Neural progenitor cell (in vitro differentiated cells): ENCODE measurements at regions not wholly inside any gene's neighbourhood (a gene's known extent, or its start where the extent isn't known, plus 50 kb on each side); places are given as distances from the start of the nearest gene placed in this dataset.

Source experiments
- DNase-seq: peaks from one replicate; pipeline ENCODE4 v3.0.0-alpha.2; 2016; ENCODE audit warnings: low spot score
- H2AFZ ChIP-seq: fragments of 200-600 bp; sonication (generic); replicated peaks from 2 replicates; pipeline ENCODE4 v1.6.1; 2016; ENCODE audit warnings: antibody characterized with exemption
- H3F3A ChIP-seq: fragments of 200-600 bp; sonication (generic); 2 replicates; pipeline ENCODE4 v1.6.1; 2016; ENCODE audit warnings: antibody characterized with exemption, low read depth
- H3K27ac ChIP-seq: fragments of 200-600 bp; sonication (generic); 2 replicates; pipeline ENCODE4 v1.5.1; 2016; ENCODE audit warnings: mild to moderate bottlenecking
- H3K27me3 ChIP-seq: fragments of 200-600 bp; sonication (generic); 2 replicates; pipeline ENCODE4 v1.6.1; 2016; ENCODE audit warnings: mild to moderate bottlenecking, moderate library complexity
- H3K36me3 ChIP-seq: fragments of 200-600 bp; sonication (generic); 2 replicates; pipeline ENCODE4 v1.5.1; 2016
- H3K4me1 ChIP-seq: fragments of 200-600 bp; sonication (generic); 2 replicates; pipeline ENCODE4 v1.6.1; 2016; ENCODE audit warnings: mixed run types
- H3K4me2 ChIP-seq: fragments of 200-600 bp; sonication (generic); 2 replicates; pipeline ENCODE4 v1.6.1; 2016
- H3K4me3 ChIP-seq: fragments of 200-600 bp; sonication (generic); 2 replicates; pipeline ENCODE4 v1.5.1; 2016
- H3K79me2 ChIP-seq: fragments of 200-600 bp; sonication (generic); 2 replicates; pipeline ENCODE4 v1.6.1; 2016; ENCODE audit warnings: low read depth
- H3K9ac ChIP-seq: fragments of 200-600 bp; sonication (generic); 2 replicates; pipeline ENCODE4 v1.6.1; 2016
- H3K9me3 ChIP-seq: fragments of 200-600 bp; sonication (generic); 2 replicates; pipeline ENCODE4 v1.5.1; 2016; ENCODE audit warnings: low read depth
- H4K20me1 ChIP-seq: fragments of 200-600 bp; sonication (generic); 2 replicates; pipeline ENCODE4 v1.6.1; 2016; ENCODE audit warnings: low read depth
- H3K27ac Mint-ChIP-seq: 3 replicates; pipeline ENCODE4 v1.8.0; 2021; ENCODE audit warnings: mixed read lengths
- H3K27me3 Mint-ChIP-seq: 2 replicates; pipeline ENCODE4 v1.8.0; 2022; ENCODE audit warnings: low read depth, mild to moderate bottlenecking, inconsistent platforms, moderate library complexity, mixed read lengths; ENCODE audit not compliant: insufficient read depth
- H3K36me3 Mint-ChIP-seq: 3 replicates; pipeline ENCODE4 v1.8.0; 2021; ENCODE audit warnings: mixed read lengths
- H3K4me1 Mint-ChIP-seq: 3 replicates; pipeline ENCODE4 v1.8.0; 2021; ENCODE audit warnings: mixed read lengths
- H3K4me3 Mint-ChIP-seq: 3 replicates; pipeline ENCODE4 v1.8.0; 2021; ENCODE audit warnings: mild to moderate bottlenecking, moderate library complexity, mixed read lengths
- H3K9me3 Mint-ChIP-seq: 3 replicates; pipeline ENCODE4 v1.8.0; 2020; ENCODE audit warnings: mixed read lengths
- CTCF ChIP-seq: fragments of 200-600 bp; sonication (generic); IDR thresholded peaks from 2 replicates; pipeline ENCODE4 v1.5.1; 2017; ENCODE audit warnings: antibody characterized with exemption, mild to moderate bottlenecking
- EZH2 ChIP-seq: fragments of 200-600 bp; sonication (generic); IDR thresholded peaks from 2 replicates; pipeline ENCODE4 v1.6.1; 2017; ENCODE audit warnings: antibody characterized with exemption, mild to moderate bottlenecking, moderate library complexity
- EZH2phosphoT487 ChIP-seq: fragments of 200-600 bp; sonication (generic); IDR thresholded peaks from 2 replicates; pipeline ENCODE4 v1.6.1; 2017; ENCODE audit warnings: antibody characterized with exemption

DNA sequence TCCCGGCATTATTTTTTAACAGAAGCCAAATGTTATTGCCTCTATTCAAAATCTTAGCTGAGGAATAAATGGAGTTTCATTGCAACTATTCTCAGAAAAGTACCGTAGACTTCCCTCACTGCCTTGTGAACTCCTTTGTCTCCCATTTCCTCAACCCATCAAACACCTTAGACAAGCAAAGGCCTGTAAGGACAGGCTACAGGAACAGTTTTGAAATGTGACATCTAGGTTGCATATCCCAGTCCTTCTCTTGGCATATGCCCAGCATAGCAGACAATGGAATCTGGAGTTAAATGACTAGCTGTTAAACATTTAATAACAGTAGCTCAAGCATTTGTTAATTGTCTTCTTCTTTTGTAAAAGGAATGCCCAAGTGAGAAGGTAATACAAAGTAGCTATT, 1371.7 kb downstream of the STIM2 start:
- no peak for DNase-seq
- no peaks in the 10 kb centered on the region for H4K20me1 ChIP-seq
- no peaks in the 10 kb centered on the region for H3K27me3 ChIP-seq
- Mint-ChIP-seq H3K4me3 (no peak overlapping the region), H3K9me3 (peaks cover 3% of the 10 kb centered on the region), H3K4me1 (peaks cover 16% of the 10 kb centered on the region), H3K27ac (peak overlapping the region; percentile 53), H3K27me3 (no peaks in the 10 kb centered on the region), H3K36me3 (no peaks in the 10 kb centered on the region)
- no peaks in the 10 kb centered on the region for H3F3A ChIP-seq
- no peaks in the 10 kb centered on the region for H3K9me3 ChIP-seq
- no peak overlapping the region for H3K27ac ChIP-seq
- H3K36me3 ChIP-seq: no peaks in the 10 kb centered on the region
- H3K4me1 ChIP-seq: peaks cover 10% of the 10 kb centered on the region
- no peak overlapping the region for H3K4me2 ChIP-seq
- H3K9ac ChIP-seq: no peak overlapping the region
- H2AFZ ChIP-seq: no peak overlapping the region
- TF ChIP-seq EZH2phosphoT487 (no peak), CTCF (no peak), EZH2 (no peak)
- no peaks in the 10 kb centered on the region for H3K79me2 ChIP-seq
- no peak overlapping the region for H3K4me3 ChIP-seq

DNA sequence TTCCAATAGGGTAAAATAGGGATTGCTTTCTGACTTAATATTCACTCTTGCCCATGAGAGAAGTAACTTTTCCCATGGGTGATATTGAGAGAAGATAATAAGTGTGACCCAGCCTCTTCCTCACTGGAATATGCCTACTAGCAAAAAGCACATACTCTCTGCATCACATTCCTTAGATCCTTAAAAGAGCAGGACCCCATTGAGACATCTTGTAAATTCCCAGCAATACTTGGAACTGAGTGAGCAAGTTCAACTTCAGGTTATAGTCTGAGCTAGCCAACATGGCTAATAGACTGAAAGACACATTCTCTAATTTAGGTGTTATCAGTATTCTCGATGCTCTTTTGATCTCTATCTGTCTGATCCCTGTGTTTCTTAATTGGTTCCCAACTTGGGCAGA, 1372.3 kb downstream of the STIM2 start:
- peaks cover 3% of the 10 kb centered on the region for H3K9me3 Mint-ChIP-seq
- H3K27ac ChIP-seq: no peak overlapping the region
- H3K27me3 ChIP-seq: no peaks in the 10 kb centered on the region
- H3K79me2 ChIP-seq: no peaks in the 10 kb centered on the region
- no peaks in the 10 kb centered on the region for H3K36me3 ChIP-seq
- H3K4me3 Mint-ChIP-seq: no peak overlapping the region
- no peak overlapping the region for H3K27ac Mint-ChIP-seq
- no peaks in the 10 kb centered on the region for H3K36me3 Mint-ChIP-seq
- H3K4me1 ChIP-seq: peaks cover 10% of the 10 kb centered on the region
- DNase-seq: no peak
- H2AFZ ChIP-seq: no peak overlapping the region
- H3K9me3 ChIP-seq: no peaks in the 10 kb centered on the region
- no peaks in the 10 kb centered on the region for H3K27me3 Mint-ChIP-seq
- H3K9ac ChIP-seq: no peak overlapping the region
- H3K4me3 ChIP-seq: no peak overlapping the region
- no peaks in the 10 kb centered on the region for H4K20me1 ChIP-seq
- no peak for TF ChIP-seq EZH2
- no peak for TF ChIP-seq EZH2phosphoT487
- TF ChIP-seq CTCF: no peak
- H3K4me1 Mint-ChIP-seq: peaks cover 20% of the 10 kb centered on the region
- H3F3A ChIP-seq: no peaks in the 10 kb centered on the region
- no peak overlapping the region for H3K4me2 ChIP-seq

DNA sequence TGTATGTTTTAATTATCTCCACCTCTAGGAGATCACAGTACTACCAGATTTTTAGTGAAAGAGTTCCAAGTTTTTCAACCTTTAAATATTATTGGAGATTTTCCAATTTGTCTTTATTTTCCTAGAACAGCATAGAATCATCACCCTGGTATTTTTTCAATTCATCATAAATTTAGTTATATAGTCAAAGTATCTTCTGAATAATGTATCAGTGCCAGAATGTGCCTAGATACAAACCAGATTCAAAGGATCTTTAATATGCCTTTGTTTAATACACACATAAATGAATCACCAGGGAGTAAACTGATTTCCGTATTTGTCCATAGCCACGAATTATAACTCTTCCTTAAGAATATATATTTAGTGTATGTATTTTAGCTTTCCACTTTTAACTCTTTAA, 1373.1 kb downstream of the STIM2 start:
- Histone ChIP-seq H3K36me3 (no peaks in the 10 kb centered on the region), H3K4me2 (no peak overlapping the region), H3K9ac (no peak overlapping the region), H3K27me3 (no peaks in the 10 kb centered on the region), H3K4me1 (peaks cover 9% of the 10 kb centered on the region), H3K79me2 (no peaks in the 10 kb centered on the region), H3K9me3 (no peaks in the 10 kb centered on the region), H4K20me1 (no peaks in the 10 kb centered on the region), H3K27ac (no peak overlapping the region), H3K4me3 (no peak overlapping the region), H2AFZ (no peak overlapping the region), H3F3A (no peaks in the 10 kb centered on the region)
- peaks cover 3% of the 10 kb centered on the region for H3K9me3 Mint-ChIP-seq
- peaks cover 21% of the 10 kb centered on the region for H3K4me1 Mint-ChIP-seq
- no peak overlapping the region for H3K4me3 Mint-ChIP-seq
- no peaks in the 10 kb centered on the region for H3K27me3 Mint-ChIP-seq
- no peak overlapping the region for H3K27ac Mint-ChIP-seq
- no peak for TF ChIP-seq CTCF
- H3K36me3 Mint-ChIP-seq: no peaks in the 10 kb centered on the region
- DNase-seq: no peak

GRCh38 chr4:28238876-28239275, 1378.2 kb downstream of the STIM2 start:
- Histone ChIP-seq H2AFZ (no peak overlapping the region), H3K27ac (no peak overlapping the region)

More at GRCh38 chr4:28238876-28239275, 1378.2 kb downstream of the STIM2 start:
- no peak overlapping the region for H3K4me2 ChIP-seq
- no peak for DNase-seq
- H3K27me3 Mint-ChIP-seq: no peaks in the 10 kb centered on the region
- no peaks in the 10 kb centered on the region for H3K36me3 Mint-ChIP-seq
- no peak overlapping the region for H3K4me3 Mint-ChIP-seq
- no peaks in the 10 kb centered on the region for H3K4me1 ChIP-seq
- no peaks in the 10 kb centered on the region for H3K9me3 ChIP-seq
- H3K79me2 ChIP-seq: no peaks in the 10 kb centered on the region
- no peak overlapping the region for H3K4me3 ChIP-seq
- no peaks in the 10 kb centered on the region for H3F3A ChIP-seq
- H3K36me3 ChIP-seq: no peaks in the 10 kb centered on the region
- peaks cover 23% of the 10 kb centered on the region for H3K4me1 Mint-ChIP-seq
- no peak overlapping the region for H3K9ac ChIP-seq
- H3K9me3 Mint-ChIP-seq: peaks cover 5% of the 10 kb centered on the region
- no peaks in the 10 kb centered on the region for H3K27me3 ChIP-seq
- peak overlapping the region; percentile 81 for H3K27ac Mint-ChIP-seq
- no peak for TF ChIP-seq CTCF
- TF ChIP-seq EZH2: no peak
- TF ChIP-seq EZH2phosphoT487: no peak
- H4K20me1 ChIP-seq: no peaks in the 10 kb centered on the region
